ENCODE measurements at regions not wholly inside any gene's neighbourhood (a gene's known extent, or its start where the extent isn't known, plus 50 kb on each side); places are given as distances from the start of the nearest gene placed in this dataset.
A peak's percentile ranks its signal among the peaks of the same experiment; 100 is the strongest.

- no peak for DNase-seq
These were observed 94.6 kb downstream of the ZPLD1 start for GRCh38 chr3:102529452-102529851.

GRCh38 chr3:102530415-102531181, 95.8 kb downstream of the ZPLD1 start:
- DNase-seq, result no peak

- DNase-seq, result no peak
These were observed 96.9 kb downstream of the ZPLD1 start for GRCh38 chr3:102531686-102532085.

DNA sequence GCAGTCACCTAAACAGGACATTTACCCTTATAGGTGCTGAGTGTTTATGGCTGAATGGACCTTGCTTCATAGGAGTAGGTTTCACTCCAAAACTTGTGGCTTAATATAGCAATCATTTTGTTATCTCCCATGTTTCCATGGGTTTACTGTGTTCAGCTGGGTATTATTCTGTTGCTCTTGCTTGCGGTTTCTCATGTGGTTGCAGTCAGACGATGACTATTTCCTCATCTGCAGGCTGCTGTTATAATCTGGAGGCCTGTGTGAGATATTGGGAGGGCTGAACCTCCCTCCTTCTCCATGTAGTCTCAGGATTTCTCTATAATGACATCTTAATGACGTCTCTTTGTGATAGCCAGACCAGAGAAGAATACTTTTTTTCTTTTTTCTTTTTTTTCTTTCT, 98.1 kb downstream of the ZPLD1 start:
- no peak for DNase-seq

DNA sequence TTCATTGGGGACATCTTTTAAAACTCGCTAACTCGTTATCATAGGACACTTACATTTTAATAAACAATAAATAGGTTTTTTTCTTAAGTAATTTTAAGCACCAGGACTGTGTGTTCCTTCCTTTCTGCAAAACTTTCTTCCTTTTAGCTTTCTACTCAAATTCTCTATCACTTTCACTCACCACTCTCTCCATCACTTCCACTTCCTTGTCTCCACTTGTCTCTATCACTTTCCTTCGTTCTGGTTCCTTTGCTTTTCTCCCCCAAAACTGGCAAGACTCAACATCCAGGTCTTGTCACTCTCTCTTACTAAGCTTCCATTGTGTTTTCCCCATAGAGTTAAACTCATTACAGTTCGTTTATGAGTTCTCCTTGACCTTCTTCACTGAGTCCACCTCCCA, 99.0 kb downstream of the ZPLD1 start:
- DNase-seq, result no peak

DNA sequence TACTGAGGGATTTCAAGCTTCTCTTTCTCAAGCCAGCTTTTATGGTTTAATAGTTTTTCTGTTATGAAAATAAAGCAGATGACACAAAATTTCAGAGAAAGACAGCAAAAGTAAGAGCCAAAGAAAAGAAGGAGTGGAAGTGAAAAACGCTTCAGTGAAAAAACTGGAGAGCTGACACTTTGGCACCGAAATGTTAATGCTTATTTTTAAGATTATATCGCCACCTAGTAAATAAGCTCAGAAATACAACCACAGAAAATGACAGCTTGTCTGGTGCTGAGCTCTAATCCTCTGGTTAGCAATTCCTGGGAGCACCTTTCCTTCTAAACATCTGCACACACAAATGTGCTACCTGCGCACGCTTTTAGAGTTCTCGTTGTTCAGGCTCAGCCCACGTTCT, 101.6 kb downstream of the ZPLD1 start:
- DNase-seq, result peak; percentile 76

DNA sequence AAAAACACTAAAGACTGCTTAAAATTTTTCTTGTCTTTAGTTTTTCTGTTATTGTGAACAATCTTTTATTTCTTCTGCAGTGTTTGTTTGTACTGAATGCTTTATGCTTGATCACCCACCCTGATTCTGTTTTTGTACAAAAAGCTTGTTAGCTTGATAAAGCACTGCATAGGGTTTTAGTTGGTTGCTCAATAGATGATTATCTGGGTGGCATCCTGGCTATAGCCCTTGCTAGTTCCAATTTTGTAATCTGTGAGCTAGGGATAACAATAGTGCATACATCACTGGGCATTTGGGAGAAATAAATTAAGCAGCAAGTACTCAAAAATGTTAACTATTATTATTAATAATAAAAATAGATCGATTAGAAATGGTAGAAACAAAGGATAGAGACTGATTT, 102.3 kb downstream of the ZPLD1 start:
- no peak for DNase-seq

GRCh38 chr3:102544741-102545140, 109.9 kb downstream of the ZPLD1 start:
- DNase-seq, result no peak

DNA sequence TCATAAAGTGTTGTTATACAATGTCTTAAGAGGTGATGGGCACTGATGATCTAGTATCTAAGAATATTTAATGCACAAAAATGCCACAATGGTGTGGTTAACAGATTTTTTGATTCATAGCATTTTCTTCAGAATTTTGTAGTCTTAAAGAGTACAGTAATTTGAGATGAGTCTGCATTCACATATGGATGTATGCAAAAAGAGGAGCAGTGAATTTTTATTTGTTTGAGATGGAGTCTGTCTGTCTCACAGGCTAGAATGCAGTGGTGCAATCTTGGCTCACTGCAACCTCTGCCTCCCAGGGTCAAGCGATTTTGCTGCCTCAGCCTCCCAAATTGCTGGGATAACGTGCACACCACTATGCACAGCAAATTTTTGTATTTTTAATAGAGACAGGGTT, 110.5 kb downstream of the ZPLD1 start:
- DNase-seq, result no peak

GRCh38 chr3:102553876-102554275, 119.1 kb downstream of the ZPLD1 start:
- no peak for DNase-seq

- DNase-seq, result no peak
These were observed 135.7 kb downstream of the ZPLD1 start for GRCh38 chr3:102570511-102570910.

- DNase-seq, result no peak
These were observed 136.2 kb downstream of the ZPLD1 start for GRCh38 chr3:102571006-102571405.

DNA sequence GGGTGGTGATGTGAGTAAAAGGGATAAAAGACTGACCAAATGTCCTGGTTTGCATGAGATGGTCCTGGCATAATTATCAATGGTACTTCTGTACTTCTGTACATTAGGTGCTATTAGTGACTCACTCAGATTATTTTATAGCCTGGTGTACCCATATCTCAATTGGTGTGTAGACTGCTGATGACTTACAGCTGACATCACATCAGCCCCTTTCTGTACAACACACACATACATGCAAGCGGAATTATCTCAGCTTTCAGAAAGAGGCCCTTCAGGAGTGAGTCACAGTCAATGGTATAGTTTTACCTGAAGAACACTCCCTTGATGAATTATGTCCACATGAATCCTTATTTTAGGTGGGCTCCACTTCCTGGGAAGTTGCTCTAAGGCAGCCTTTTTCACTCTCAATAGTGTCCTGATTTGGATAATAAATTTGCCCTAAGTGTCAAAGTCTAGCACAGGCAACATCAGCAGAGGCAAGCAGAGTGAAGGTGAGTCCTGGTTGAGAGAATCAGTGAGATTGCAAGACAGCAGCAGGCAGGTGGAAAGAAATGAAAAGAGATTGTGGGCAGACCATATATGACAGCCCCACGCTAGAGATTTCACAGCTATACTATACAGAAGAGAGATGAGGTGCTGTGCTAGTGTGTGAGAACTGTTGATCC, 137.0 kb downstream of the ZPLD1 start:
- DNase-seq, result no peak

DNA sequence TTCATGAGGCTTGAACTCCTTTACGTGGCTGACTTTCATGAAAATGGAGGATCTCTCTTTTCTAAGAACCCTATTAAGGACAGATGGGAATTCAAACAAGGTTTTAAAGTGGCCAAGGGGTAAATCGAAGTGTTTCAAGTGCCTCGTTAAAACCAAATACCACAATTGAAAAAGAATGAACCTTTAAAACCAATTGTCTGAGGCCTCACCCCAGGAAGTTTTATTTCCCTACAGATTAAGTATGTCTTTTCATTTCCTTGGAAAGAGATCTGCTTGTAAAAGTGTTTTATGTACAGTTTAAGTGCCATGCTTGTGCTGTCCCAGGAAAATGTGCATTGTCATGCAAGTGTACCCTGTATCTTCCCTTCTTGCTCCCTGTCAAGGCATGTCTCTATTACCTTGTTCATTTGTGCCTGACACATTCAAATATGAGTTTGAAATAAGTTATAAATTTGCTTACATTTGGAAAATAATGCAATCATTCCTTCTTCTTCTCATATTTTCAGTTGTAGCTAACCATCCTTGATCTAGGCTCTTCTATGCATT, 138.7 kb downstream of the ZPLD1 start:
- no peak for DNase-seq

GRCh38 chr3:102574355-102574754, 139.5 kb downstream of the ZPLD1 start:
- no peak for DNase-seq

DNA sequence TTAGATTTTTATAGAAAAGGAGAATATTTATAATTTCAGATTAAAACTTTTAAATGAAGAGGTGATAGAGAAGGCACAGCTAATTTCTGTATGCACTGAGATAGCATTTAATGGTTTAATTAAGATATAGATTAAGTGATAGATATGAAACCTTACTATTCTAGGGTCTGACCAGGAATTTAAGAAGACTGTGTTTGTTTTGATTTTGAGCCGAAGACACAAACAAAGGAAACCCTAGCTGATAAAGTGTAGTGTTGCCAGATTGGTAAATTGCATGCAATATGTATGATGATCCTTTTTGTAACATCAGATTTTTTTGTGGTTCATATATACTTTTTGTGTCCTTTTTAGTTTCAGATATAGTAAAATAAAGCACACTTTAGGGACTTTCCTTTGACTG, 141.8 kb downstream of the ZPLD1 start:
- DNase-seq, result no peak

GRCh38 chr3:102577082-102577789, 142.4 kb downstream of the ZPLD1 start:
- no peak for DNase-seq

GRCh38 chr3:102580760-102581159, 145.9 kb downstream of the ZPLD1 start:
- DNase-seq, result no peak

DNA sequence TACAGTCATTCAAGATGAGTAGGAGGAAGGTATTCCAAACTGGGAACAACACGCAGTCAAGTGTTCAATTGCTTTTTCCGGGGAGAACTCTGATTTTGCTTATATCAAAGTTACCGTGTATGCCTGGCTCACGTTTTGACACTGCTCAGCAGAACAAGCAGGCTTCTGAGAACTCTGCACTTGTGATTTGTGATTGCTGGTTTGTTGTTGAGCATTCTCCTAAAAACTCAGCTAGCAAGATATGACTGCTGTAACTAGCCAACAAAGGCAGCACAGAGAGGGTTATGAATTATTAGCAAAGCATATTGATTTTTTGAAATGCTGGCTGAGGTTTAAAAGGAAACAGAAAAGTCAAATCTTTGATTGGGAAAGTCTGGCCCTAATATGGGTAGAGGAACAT, 151.7 kb downstream of the ZPLD1 start:
- DNase-seq, result no peak

DNA sequence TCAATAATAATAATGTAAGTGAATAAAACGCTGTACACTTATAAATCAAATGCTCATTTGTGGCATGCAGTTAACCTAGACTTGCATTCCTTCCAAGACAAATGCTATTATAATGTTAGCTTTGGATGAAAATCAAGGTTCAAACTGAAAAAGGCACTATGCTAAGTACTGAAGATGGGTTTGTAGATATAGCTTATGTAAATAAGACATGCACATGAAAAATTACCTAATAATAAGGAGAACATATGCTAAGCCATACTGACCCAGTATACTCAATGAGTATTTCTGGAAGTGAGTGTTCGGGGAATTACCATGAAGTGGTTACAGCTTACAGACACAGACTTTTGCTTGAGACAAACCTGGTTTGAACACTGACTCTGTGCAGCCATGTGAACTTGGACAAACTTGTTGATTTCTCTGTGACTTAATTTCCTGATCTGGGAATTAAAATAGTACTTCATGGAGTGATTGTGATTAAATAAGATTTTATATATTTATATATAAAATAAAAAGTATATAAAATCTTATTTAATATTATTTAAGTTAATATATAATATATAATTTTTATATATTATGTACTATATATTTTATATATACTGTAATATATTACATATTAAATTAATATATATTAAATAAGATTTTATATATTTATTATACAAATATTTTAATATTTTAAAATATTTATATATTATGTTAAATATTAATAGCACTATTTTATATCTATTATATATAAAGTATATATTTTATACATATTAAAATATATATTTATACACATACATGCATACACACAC, 159.2 kb downstream of the ZPLD1 start:
- no peak for DNase-seq

- DNase-seq, result no peak
These were observed 160.2 kb downstream of the ZPLD1 start for GRCh38 chr3:102595057-102595456.

DNA sequence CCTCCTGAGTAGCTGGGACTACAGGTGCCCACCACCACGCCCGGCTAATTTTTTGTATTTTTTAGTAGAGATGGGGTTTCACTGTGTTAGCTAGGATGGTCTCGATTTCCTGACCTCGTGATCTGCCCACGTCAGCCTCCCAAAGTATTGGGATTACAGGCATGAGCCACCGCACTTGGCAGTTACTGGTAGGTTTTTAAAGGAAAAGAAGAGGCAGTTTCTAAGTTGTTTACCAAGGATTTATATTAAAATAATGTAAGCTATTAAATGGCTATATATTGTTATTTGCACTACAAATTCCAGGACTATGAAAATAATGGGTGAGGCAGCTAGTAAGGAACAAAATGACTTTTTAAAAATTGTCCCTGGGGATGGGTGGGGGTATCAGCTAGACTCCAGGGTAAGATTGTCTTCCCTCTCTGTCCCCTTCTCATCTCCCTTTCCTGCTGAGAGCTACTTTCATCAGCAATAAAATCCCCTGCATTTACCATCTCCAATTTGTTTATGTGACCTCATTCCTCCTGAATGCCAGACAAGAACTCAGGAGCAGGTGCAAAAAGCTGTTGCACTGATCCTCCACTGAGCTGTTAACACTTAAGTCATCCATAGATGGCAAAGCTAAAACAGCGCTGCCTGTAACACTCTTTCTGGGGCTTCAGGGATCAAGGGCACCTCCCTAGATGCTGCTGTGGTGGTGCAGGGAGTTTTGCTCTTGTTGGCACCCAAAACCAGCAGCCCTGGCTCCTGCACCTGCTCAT, 165.2 kb downstream of the ZPLD1 start:
- DNase-seq, result no peak
